ENCODE measurements at regions not wholly inside any gene's neighbourhood (a gene's known extent, or its start where the extent isn't known, plus 50 kb on each side); places are given as distances from the start of the nearest gene placed in this dataset.

DNA sequence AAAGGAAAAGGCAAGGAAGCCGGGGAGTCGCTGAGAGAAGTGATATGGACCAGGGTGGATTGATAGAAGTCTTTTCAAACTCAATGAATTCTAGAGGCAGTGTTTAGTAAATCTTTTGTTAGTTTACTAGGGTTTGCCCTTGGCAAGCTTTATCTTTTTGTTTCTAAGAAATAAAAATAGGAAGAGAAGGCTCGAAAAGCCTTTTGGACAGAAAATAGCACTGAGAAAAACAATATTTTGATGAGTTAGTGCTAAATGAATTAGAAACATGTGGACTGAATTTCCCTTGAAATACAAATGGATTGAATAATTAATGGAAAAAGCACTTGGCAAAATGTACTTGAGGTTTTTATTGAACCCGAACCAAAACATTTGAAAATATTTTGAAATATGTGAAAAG lies 121.8 kb upstream of the SPAG17 start:
- Mint-ChIP-seq H3K27me3 (ENCODE audit: low read depth in 3 of 3) (peaks cover 0 to 1% (median 0%) of the 10 kb centered on the region in 3 donors), H3K27ac (no peak overlapping the region), H3K4me1 (no peaks in the 10 kb centered on the region), H3K9me3 (peaks cover 0 to 4% (median 0%) of the 10 kb centered on the region in 7 donors), H3K36me3 (no peaks in the 10 kb centered on the region), H3K4me3 (no peak overlapping the region)
- Histone ChIP-seq H3K27me3 (ENCODE audit: control insufficient read depth in 2 of 2, insufficient read depth in 2 of 2, low read length in 2 of 2) (no peaks in the 10 kb centered on the region), H4K20me1 (ENCODE audit: insufficient read depth, low read length) (no peaks in the 10 kb centered on the region), H3K36me3 (replicated peaks in 1 of 2; ENCODE audit: control insufficient read depth in 1 of 2, insufficient read depth in 2 of 2, low read length in 2 of 2) (no peaks in the 10 kb centered on the region), H3K79me2 (ENCODE audit: insufficient read depth, low read length) (no peaks in the 10 kb centered on the region), H3K9ac (ENCODE audit: insufficient read depth, low read length, poor library complexity, severe bottlenecking) (no peak overlapping the region), H3K9me3 (replicated peaks in 1 of 2; ENCODE audit: control insufficient read depth in 1 of 2, insufficient read depth in 1 of 2, low read length in 2 of 2) (no peaks in the 10 kb centered on the region), H3K4me2 (replicated peaks; ENCODE audit: extremely low read depth, low read length, poor library complexity, severe bottlenecking) (no peak overlapping the region), H3K4me3 (replicated peaks in 1 of 3; ENCODE audit: low read depth in 2 of 3, low read length in 3 of 3) (no peak overlapping the region), H2AFZ (ENCODE audit: insufficient read depth, low read depth, low read length, poor library complexity, severe bottlenecking) (no peak overlapping the region), H3K27ac (ENCODE audit: low read depth in 1 of 2, low read length in 2 of 2) (no peak overlapping the region), H3K4me1 (ENCODE audit: control insufficient read depth in 1 of 2, insufficient read depth in 2 of 2, low read length in 2 of 2) (no peaks in the 10 kb centered on the region)
- TF ChIP-seq, protein P1, sequence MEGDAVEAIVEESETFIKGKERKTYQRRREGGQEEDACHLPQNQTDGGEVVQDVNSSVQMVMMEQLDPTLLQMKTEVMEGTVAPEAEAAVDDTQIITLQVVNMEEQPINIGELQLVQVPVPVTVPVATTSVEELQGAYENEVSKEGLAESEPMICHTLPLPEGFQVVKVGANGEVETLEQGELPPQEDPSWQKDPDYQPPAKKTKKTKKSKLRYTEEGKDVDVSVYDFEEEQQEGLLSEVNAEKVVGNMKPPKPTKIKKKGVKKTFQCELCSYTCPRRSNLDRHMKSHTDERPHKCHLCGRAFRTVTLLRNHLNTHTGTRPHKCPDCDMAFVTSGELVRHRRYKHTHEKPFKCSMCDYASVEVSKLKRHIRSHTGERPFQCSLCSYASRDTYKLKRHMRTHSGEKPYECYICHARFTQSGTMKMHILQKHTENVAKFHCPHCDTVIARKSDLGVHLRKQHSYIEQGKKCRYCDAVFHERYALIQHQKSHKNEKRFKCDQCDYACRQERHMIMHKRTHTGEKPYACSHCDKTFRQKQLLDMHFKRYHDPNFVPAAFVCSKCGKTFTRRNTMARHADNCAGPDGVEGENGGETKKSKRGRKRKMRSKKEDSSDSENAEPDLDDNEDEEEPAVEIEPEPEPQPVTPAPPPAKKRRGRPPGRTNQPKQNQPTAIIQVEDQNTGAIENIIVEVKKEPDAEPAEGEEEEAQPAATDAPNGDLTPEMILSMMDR (IDR thresholded peaks at IDR 0.05) = no peak
- DNase-seq = no peak
- intact Hi-C loops (cut with micrococcal nuclease) = no loop called here
- 94% methylated on average over 2 of the region's 4 CpGs for WGBS (ENCODE audit: insufficient coverage)

DNA sequence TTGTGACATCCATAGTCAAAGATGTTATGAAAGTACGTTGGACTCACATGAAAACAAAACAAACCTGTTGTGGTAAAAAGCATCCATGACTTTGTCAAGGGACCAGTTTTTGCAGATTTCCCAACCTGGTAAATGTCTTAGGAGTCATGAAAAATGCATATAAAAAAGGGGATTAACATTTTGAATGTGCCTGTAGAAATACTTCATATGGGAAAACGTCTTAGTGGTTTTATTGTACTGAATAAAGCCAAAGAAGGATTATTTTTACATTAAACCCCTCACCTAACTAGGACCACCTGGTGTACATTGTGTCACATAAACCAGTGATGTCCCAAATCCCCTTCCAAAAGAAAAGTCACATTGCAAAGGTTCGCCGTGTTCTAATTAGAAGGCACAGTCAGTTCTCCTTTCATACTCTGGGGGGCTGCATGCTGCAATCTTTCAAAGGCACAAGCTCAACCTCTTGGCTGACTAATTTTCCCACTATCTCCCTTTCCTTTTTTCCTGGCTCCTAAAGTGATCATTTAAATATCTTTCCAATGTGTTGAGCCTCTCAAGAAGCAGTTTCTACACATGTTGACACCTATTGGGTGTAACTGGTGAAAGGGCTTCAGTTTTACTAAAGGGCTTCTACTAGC lies 119.8 kb upstream of the SPAG17 start:
- Mint-ChIP-seq H3K4me3 (no peak overlapping the region), H3K9me3 (peaks cover 0 to 3% (median 0%) of the 10 kb centered on the region in 7 donors), H3K36me3 (no peaks in the 10 kb centered on the region), H3K27ac (no peak overlapping the region), H3K27me3 (ENCODE audit: low read depth in 3 of 3) (peaks cover 0 to 1% (median under 1%) of the 10 kb centered on the region in 3 donors), H3K4me1 (no peaks in the 10 kb centered on the region)
- no peaks in the 10 kb centered on the region for H3K79me2 ChIP-seq (ENCODE audit: insufficient read depth, low read length)
- H3K9me3 ChIP-seq (replicated peaks in 1 of 2; ENCODE audit: control insufficient read depth in 1 of 2, insufficient read depth in 1 of 2, low read length in 2 of 2) = no peaks in the 10 kb centered on the region
- no peaks in the 10 kb centered on the region for H3K4me1 ChIP-seq (ENCODE audit: control insufficient read depth in 1 of 2, insufficient read depth in 2 of 2, low read length in 2 of 2)
- no peaks in the 10 kb centered on the region for H4K20me1 ChIP-seq (ENCODE audit: insufficient read depth, low read length)
- WGBS (ENCODE audit: insufficient coverage) = 38% methylated on average over 2 of the region's 4 CpGs
- H3K36me3 ChIP-seq (replicated peaks in 1 of 2; ENCODE audit: control insufficient read depth in 1 of 2, insufficient read depth in 2 of 2, low read length in 2 of 2) = no peaks in the 10 kb centered on the region
- intact Hi-C loops (cut with micrococcal nuclease) = no loop called here
- H3K4me2 ChIP-seq (replicated peaks; ENCODE audit: extremely low read depth, low read length, poor library complexity, severe bottlenecking) = no peak overlapping the region
- no peak overlapping the region for H3K27ac ChIP-seq (ENCODE audit: low read depth in 1 of 2, low read length in 2 of 2)
- H3K27me3 ChIP-seq (ENCODE audit: control insufficient read depth in 2 of 2, insufficient read depth in 2 of 2, low read length in 2 of 2) = no peaks in the 10 kb centered on the region
- no peak overlapping the region for H3K9ac ChIP-seq (ENCODE audit: insufficient read depth, low read length, poor library complexity, severe bottlenecking)
- no peak for DNase-seq
- TF ChIP-seq, protein P1 (IDR thresholded peaks at IDR 0.05) = no peak
- H3K4me3 ChIP-seq (replicated peaks in 1 of 3; ENCODE audit: low read depth in 2 of 3, low read length in 3 of 3) = no peak overlapping the region
- no peak overlapping the region for H2AFZ ChIP-seq (ENCODE audit: insufficient read depth, low read depth, low read length, poor library complexity, severe bottlenecking)
